HL-60/S4 (cell line): ENCODE measurements at regions not wholly inside any gene's neighbourhood (a gene's known extent, or its start where the extent isn't known, plus 50 kb on each side); places are given as distances from the start of the nearest gene placed in this dataset.

Experiments used
- in situ Hi-C: fragments of 300-500 bp; cut with MboI; formaldehyde crosslinking; loops from 2 replicates; pipeline ENCODE4 v1.14.3; 2022; ENCODE audit warnings: low sequenced_read_pairs

DNA sequence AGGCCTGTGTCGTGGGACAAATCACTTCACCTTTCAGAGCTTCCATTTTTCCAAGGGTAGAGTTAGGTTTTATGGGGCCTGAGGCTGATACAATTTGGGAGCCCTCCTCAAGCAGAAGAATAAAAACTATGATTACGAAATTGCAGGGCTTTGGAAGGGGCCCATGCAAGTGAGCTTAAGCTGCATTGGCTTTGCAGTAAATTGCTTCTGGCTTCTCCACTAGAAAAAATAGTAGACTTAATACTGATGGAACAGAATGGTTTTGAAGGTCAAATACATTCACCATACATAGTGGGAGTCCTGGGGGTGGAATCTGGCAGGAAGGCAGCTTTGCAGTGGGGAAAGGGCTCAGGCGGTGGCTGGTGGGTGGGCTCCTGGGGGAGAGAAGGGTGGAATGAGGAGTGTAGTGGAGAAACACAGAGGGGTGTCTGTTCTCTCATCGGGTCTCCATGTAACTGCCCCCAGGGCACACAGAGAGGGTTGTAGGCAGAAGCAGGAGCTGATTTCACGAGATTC, 55.9 kb upstream of the RNF24 start:
- in situ Hi-C loops = no loop called here

DNA sequence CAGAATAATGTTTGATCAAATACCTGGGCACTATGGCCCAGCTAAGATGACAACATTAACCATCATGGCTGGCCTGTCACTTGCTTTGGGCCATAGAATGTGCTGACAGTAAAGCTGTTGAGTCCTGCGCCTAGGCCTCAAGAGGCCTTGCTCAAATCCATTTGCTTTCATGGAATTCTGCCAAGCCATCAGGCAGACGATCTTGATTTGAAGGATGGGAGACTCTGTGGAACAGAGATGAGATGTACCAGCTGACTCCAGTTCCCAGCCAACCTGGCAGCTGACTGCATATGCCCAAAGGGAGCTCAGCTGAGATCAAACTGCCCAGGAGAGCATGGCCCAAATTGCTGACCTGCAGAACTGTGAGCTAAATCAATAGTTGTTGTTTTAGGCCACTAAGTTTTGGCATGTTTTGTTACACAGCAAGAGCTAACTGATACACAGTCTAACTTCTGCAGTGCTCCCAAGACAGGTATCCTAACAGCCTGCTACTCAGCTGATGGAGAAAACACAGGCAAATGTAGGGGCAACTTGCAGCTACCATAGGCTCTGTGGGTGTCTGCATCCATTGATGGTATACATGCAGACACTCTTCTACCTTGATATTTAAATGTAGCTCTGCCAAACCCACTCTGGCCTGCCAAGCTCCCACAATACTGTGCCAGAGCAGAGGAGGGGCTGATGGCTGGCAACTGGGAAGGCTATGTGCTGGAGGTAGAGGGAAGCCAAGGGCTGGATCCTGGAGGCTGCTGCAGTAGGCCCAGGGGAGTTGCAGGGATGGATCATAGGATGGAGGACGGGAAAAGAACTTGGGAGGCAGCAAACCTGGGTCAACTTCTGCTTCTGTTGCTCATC, 55.2 kb upstream of the RNF24 start:
- in situ Hi-C loops = no loop called here

DNA sequence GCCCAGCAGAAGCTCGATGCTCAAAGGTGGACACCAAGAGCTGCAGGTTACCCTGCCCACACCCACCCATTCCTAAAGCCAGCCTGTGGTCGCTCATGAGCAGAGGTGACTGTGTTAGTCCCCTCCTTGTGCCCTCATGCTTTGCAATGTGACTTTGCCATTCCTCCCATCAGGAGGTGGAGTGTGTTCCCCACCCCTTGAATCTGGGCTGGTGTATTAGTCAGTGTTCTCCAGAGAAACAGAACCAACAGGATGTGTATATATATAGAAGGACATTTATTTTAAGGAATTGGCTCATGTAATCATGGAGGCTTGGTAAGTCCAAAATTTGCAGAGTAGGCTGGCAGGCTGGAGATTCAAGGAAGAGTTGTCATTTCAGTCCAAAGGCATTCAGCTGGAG, 54.4 kb upstream of the RNF24 start:
- in situ Hi-C loops = no loop called here

DNA sequence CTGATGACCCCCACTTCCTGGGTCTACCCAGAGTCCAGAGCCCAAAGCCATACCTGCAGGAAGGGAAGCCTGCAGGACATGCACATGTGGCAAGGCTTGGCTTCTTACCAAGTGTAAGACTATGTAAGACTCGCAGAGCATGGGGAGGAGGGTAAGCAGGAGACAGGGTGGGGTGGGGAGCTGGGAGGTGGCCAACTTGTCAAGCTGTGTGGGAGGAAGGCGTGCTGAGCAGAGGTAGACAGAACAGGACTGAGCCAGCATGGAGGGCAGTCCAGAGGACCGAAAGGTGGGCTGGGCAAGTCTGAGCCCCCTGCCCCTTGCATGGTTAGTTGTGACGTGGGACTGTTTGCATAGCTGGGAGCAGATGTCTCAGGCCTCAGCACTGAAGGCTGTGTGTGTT, 53.4 kb upstream of the RNF24 start:
- in situ Hi-C loops = no loop called here

DNA sequence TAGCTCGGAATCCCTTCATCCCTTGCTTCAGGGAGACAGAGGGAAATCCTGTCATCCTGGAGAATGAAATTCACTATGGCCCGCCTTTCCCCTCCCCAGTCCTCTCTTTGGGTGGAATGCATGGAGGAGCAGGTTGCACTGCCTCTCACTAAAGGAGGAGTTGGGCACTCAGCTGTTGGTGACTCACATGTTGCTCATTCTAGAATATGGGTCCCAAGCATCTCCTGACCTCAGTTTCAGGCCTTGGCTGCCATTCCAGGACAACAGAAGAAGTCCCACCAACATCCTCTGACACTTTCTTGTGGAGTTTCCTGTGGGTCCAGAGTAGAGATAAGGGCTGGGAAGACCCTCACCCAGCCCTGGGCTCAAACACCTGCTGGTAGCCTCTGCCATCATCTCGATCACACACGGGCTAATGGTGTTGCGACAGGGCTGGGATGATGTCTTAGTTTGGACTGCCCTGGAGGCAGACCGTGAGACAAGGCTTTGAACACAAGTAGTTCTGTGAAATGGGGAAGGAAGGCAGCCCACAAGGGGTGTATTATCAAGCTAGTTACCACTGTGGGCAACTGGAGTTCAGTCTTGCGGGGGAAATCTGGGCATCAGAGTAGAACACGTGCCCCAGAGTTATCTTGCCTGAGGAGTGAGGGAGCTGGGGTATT, 52.4 kb upstream of the RNF24 start:
- in situ Hi-C loops = no loop called here

DNA sequence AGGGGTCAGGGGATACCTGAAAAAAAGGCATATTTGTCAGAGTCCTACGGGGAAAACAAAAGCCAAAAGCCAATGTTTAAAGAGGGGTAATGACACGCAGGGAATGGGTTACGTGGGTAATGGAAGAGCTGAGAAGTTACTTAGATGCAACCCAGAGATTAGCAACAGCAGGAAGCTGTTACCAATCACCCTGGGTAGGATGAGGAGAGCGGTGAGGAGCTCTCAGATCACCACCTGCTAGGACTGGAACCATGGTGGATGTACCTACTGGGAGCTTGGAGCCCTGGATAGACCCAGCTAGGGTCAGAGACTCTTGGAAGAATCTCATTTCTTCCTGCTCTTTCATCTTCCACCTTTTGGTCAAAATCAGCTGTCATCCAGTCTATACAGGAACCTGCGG, 51.2 kb upstream of the RNF24 start:
- in situ Hi-C loops = no loop called here

DNA sequence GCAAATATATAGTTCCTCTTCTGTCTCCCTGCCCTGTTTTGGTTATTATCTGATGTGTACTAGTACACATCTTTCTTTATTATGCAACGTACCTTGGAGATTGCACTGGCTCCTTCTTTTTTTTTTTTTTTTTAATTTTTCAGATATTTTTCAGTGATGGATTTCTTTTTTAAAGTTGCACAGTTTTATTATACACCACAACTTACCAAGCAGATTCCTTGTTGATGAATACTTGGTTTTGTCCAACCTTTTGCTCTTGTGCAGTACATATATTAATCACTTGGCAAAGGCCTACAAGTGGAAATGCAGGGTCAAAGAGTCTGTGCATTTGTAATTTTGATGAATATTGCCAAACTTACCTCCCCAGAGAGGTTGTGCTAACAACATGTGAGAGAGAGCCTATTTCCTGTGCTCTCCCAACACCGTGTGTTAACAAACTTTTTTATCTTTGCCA, 50.1 kb upstream of the RNF24 start:
- in situ Hi-C loops = no loop called here
